Prostate gland (tissue), 2 donors: ENCODE measurements at regions not wholly inside any gene's neighbourhood (a gene's known extent, or its start where the extent isn't known, plus 50 kb on each side); places are given as distances from the start of the nearest gene placed in this dataset.

Experiments used
- DNase-seq: peaks from one replicate; pipeline ENCODE4 v3.0.0-alpha.2; 2019; ENCODE audit warnings: low spot score
- H3K27ac ChIP-seq, 2 donors: fragments of 200-600 bp; sonication (generic); 2 replicates each; pipeline ENCODE4 v1.5.1; 2017 to 2019
- H3K27me3 ChIP-seq: fragments of 200-600 bp; sonication (generic); replicated peaks from 2 replicates; pipeline ENCODE4 v1.5.1; 2019; ENCODE audit not compliant: insufficient read depth
- H3K36me3 ChIP-seq, 2 donors: fragments of 200-600 bp; sonication (generic); 1 replicate in 1 of 2; 2 replicates in 1 of 2; pipeline versions ENCODE4 v1.5.1 to v1.8.1; 2017 to 2019
- H3K4me1 ChIP-seq: fragments of 200-600 bp; sonication (generic); replicated peaks from 2 replicates; pipeline ENCODE4 v1.5.1; 2019
- H3K4me3 ChIP-seq, 2 donors: fragments of 200-600 bp; sonication (generic); 2 replicates each; pipeline ENCODE4 v1.5.1; 2017 to 2019
- H3K9me3 ChIP-seq: fragments of 200-600 bp; sonication (generic); 2 replicates; pipeline ENCODE4 v1.5.1; 2017
- POLR2A ChIP-seq: fragments of 450-650 bp; IDR thresholded peaks from one replicate; pipeline ENCODE4 v1.6.1; 2016; ENCODE audit warnings: antibody characterized with exemption, mild to moderate bottlenecking
- POLR2AphosphoS5 ChIP-seq: sonication (generic); formaldehyde crosslinking; IDR thresholded peaks from one replicate; pipeline ENCODE4 v1.6.1; 2017; ENCODE audit warnings: antibody characterized with exemption
- WGBS: methylation state at CpG from one replicate; pipeline ENCODE4 v1.1.5; 2018; 5-methylcytosine and 5-hydroxymethylcytosine counted together
- intact Hi-C: fragments of 100-400 bp; cut with DNase I; formaldehyde crosslinking; loops from one replicate; pipeline ENCODE4 v1.14.2; 2022
- TF ChIP-seq, protein P1 (sequence below), 4 experiments: fragments of 200-600 bp in 2 of 4; fragments of 450-650 bp in 2 of 4; sonication (generic) in 2 of 4; IDR thresholded peaks; 1 replicate in 3 of 4; 2 replicates in 1 of 4; pipeline ENCODE4 v1.5.1; 2016 to 2019; ENCODE audit warnings: antibody characterized with exemption in 4 of 4, mild to moderate bottlenecking in 2 of 4, moderate library complexity in 2 of 4

DNA sequence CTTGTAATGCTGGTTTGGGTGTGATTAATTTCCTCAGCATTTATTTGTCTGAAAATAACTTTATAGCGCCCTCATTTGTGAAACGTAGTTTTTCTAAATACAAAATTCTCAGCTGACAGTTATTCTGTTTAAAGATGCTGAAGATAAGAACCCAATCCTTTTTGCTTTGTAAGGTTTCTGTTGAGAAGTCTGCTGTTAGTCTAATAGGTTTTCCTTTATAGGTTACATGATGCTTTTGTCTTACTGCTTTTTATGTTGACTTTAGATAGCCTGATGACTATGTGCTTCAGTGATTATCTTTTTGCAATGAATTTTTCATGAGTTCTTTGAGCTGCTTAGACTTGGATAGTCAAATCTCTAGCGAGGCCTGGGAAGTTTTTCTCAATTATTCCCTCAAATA lies 168.6 kb upstream of the PDE3A start:
- TF ChIP-seq, protein P1, sequence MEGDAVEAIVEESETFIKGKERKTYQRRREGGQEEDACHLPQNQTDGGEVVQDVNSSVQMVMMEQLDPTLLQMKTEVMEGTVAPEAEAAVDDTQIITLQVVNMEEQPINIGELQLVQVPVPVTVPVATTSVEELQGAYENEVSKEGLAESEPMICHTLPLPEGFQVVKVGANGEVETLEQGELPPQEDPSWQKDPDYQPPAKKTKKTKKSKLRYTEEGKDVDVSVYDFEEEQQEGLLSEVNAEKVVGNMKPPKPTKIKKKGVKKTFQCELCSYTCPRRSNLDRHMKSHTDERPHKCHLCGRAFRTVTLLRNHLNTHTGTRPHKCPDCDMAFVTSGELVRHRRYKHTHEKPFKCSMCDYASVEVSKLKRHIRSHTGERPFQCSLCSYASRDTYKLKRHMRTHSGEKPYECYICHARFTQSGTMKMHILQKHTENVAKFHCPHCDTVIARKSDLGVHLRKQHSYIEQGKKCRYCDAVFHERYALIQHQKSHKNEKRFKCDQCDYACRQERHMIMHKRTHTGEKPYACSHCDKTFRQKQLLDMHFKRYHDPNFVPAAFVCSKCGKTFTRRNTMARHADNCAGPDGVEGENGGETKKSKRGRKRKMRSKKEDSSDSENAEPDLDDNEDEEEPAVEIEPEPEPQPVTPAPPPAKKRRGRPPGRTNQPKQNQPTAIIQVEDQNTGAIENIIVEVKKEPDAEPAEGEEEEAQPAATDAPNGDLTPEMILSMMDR (IDR thresholded peaks at IDR 0.05): no peak
- TF ChIP-seq POLR2A (no peak), POLR2AphosphoS5 (no peak)
- Histone ChIP-seq H3K27ac (no peak overlapping the region), H3K36me3 (no peaks in the 10 kb centered on the region), H3K4me3 (no peak overlapping the region), H3K27me3 (no peaks in the 10 kb centered on the region), H3K9me3 (no peaks in the 10 kb centered on the region), H3K4me1 (no peaks in the 10 kb centered on the region)
- DNase-seq: no peak
- intact Hi-C loops: no loop called here
- WGBS: 68% methylated on average over 3 of the region's 3 CpGs

DNA sequence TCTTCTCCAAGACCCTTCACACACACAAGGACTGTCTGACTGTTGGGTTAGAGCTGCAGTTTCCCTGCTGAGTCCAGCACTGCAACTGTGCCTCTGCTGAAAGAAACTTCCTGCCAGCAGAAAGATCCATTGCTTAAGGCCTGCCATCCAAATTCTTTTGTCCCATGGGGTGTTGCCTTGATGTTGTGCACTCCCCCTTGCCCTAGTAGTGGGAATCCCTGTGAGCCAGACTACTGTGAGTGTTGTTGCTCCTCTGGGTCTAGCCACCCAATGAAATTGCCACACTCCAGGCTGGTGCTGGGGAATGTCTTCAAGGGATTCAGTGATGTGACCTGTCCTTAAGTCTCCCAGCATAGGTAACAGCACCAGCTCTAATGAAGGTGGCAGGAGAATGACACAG lies 166.6 kb upstream of the PDE3A start:
- H3K4me3 ChIP-seq: no peak overlapping the region
- no peaks in the 10 kb centered on the region for H3K4me1 ChIP-seq
- intact Hi-C loops: no loop called here
- no peak overlapping the region for H3K27ac ChIP-seq
- H3K27me3 ChIP-seq: no peaks in the 10 kb centered on the region
- H3K9me3 ChIP-seq: no peaks in the 10 kb centered on the region
- H3K36me3 ChIP-seq: no peaks in the 10 kb centered on the region
- DNase-seq: no peak
- TF ChIP-seq, protein P1 (IDR thresholded peaks at IDR 0.05): no peak
- no peak for TF ChIP-seq POLR2A
- TF ChIP-seq POLR2AphosphoS5: no peak

DNA sequence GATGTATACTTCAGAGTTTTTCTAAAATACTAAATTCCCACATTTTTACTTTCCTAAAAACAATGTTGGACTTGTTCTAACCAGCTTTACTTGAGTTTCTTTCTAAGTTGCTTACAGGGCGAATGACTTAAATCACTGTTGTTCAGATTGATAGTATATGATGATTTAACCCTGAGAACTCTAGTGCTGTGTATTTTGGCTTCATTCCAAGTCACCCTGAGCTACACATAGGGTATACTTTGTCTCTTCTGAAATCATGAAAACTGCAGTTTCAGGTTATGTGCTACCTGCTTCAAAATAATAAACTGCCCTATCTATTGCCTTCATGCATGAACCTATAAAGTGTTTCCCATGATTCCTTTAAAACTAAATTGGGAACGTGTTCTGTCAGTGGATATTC lies 162.5 kb upstream of the PDE3A start:
- WGBS: 53% methylated on average over 2 of the region's 2 CpGs
- no peaks in the 10 kb centered on the region for H3K36me3 ChIP-seq
- no peaks in the 10 kb centered on the region for H3K27me3 ChIP-seq
- H3K9me3 ChIP-seq: no peaks in the 10 kb centered on the region
- H3K27ac ChIP-seq: no peak overlapping the region
- no peak overlapping the region for H3K4me3 ChIP-seq
- no peak for TF ChIP-seq POLR2A
- TF ChIP-seq, protein P1 (IDR thresholded peaks at IDR 0.05): no peak
- TF ChIP-seq POLR2AphosphoS5: no peak
- DNase-seq: no peak
- no peaks in the 10 kb centered on the region for H3K4me1 ChIP-seq
- intact Hi-C loops: no loop called here

DNA sequence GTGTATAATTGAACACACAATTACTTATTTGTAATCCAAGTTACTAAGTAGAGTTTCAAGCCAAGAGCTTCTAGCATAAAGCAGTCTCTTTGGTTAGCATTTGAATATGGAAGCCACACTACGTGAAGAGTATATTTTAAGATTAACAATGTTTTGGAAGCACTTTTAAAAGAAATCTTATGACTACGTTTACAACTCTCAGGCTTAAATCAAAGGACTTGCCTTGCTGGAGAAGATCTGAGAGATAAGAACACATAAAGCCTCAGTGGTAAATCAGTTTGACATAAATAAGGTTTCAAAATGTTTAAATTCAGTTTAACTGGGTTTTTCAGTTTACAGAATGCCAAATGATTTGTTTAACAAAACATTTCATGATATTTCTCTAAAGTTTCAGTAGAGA lies 161.9 kb upstream of the PDE3A start:
- H3K4me1 ChIP-seq: no peaks in the 10 kb centered on the region
- no peak overlapping the region for H3K27ac ChIP-seq
- 16% methylated on average over 2 of the region's 2 CpGs for WGBS
- DNase-seq: no peak
- no peak overlapping the region for H3K4me3 ChIP-seq
- no peak for TF ChIP-seq POLR2AphosphoS5
- TF ChIP-seq, protein P1 (IDR thresholded peaks at IDR 0.05): no peak
- TF ChIP-seq POLR2A: no peak
- H3K27me3 ChIP-seq: no peaks in the 10 kb centered on the region
- H3K9me3 ChIP-seq: no peaks in the 10 kb centered on the region
- intact Hi-C loops: no loop called here
- no peaks in the 10 kb centered on the region for H3K36me3 ChIP-seq

DNA sequence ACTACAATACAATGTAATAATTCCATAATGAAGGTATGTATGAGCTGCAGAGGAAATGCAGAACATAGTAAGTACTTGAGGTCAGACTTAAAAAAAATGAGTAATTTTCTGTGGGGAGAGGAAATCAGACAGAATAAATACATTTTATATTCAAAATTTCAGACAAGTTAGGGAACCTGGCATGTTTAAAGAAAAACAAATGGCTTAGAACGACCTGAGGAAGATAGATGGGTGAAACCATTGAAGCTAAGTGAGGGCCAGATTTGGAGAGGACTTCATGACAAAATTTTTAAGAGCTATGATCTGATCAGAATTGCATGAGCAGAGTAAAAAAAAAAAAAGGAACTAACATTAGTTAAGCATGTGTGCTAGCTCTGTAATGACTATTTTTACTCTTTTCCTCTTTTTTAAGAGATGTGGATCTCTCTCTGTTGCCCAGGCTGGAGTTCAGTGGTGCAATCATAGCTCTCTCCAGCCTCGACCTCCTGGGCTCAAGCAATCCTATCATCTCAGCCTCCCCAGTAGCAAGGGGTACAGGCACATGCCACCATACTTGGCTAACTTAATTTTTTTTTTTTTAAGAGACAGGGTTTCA lies 157.6 kb upstream of the PDE3A start:
- intact Hi-C loops: loop anchor here (5.0 kb wide), 2 partner anchors 62 to 157 kb away; partner anchors contain the start of gene PDE3A
- 85% methylated on average over 2 of the region's 2 CpGs for WGBS
- H3K9me3 ChIP-seq: no peaks in the 10 kb centered on the region
- no peak overlapping the region for H3K4me3 ChIP-seq
- H3K27me3 ChIP-seq: no peaks in the 10 kb centered on the region
- DNase-seq: no peak
- H3K4me1 ChIP-seq: no peaks in the 10 kb centered on the region
- no peak for TF ChIP-seq POLR2A
- TF ChIP-seq POLR2AphosphoS5: no peak
- TF ChIP-seq, protein P1 (IDR thresholded peaks at IDR 0.05): no peak
- H3K27ac ChIP-seq: peak overlapping the region in 1 of 2 donors; percentile 24
- H3K36me3 ChIP-seq: no peaks in the 10 kb centered on the region
